Activated B cell treated with CpG ODN at 0.5 μM for 24 hours (primary cell): ENCODE measurements at regions not wholly inside any gene's neighbourhood (a gene's known extent, or its start where the extent isn't known, plus 50 kb on each side); places are given as distances from the start of the nearest gene placed in this dataset.

Experiments used
- ATAC-seq: fragments of 200-7000 bp; cut with Tn5 transposase; one replicate; pipeline ENCODE4 v1.10.0; 2021; ENCODE audit warnings: low read depth, mild to moderate bottlenecking, moderate library complexity
- CTCF ChIA-PET: fragments of 350-600 bp; sonication (Branson Sonifier 250); formaldehyde crosslinking; loops from one replicate; lab custom pipeline; 2021; ENCODE audit warnings: antibody characterized with exemption; lab: Charles Lee
- POLR2A ChIA-PET: fragments of 350-600 bp; sonication (Branson Sonifier 250); formaldehyde crosslinking; loops from one replicate; lab custom pipeline; 2021; ENCODE audit warnings: antibody characterized with exemption; lab: Charles Lee
- DNase-seq: peaks from one replicate; pipeline ENCODE4 v3.0.0; 2022
- H3K27ac Mint-ChIP-seq: one replicate; pipeline ENCODE4 v1.8.0; 2020; ENCODE audit warnings: mixed read lengths
- H3K27me3 Mint-ChIP-seq: one replicate; pipeline ENCODE4 v1.8.0; 2021; ENCODE audit warnings: mixed read lengths
- H3K36me3 Mint-ChIP-seq: one replicate; pipeline ENCODE4 v1.8.0; 2021; ENCODE audit warnings: low read depth, mixed read lengths
- H3K4me1 Mint-ChIP-seq: one replicate; pipeline ENCODE4 v1.8.0; 2021; ENCODE audit warnings: mixed read lengths
- H3K4me3 Mint-ChIP-seq: one replicate; pipeline ENCODE4 v1.8.0; 2020; ENCODE audit warnings: mild to moderate bottlenecking, mixed read lengths
- H3K9me3 Mint-ChIP-seq: one replicate; pipeline ENCODE4 v1.8.0; 2020; ENCODE audit warnings: mixed read lengths
- CTCF ChIP-seq: fragments of 200-600 bp; IDR thresholded peaks from one replicate; pipeline ENCODE4 v1.8.0; 2022; ENCODE audit warnings: antibody characterized with exemption, mild to moderate bottlenecking
- intact Hi-C: fragments of 100-400 bp; cut with micrococcal nuclease; formaldehyde crosslinking; loops from one replicate; pipeline ENCODE4 v1.15.1; 2024

GRCh38 chr4:22201256-22201655 lies 252.7 kb upstream of the KCNIP4 start:
- TF ChIP-seq CTCF = no peak
- no peak for DNase-seq
- Mint-ChIP-seq H3K4me1 (no peaks in the 10 kb centered on the region), H3K9me3 (peaks cover 8% of the 10 kb centered on the region), H3K36me3 (no peaks in the 10 kb centered on the region), H3K27ac (no peak overlapping the region), H3K4me3 (no peak overlapping the region), H3K27me3 (no peaks in the 10 kb centered on the region)
- intact Hi-C loops = no loop called here
- ChIA-PET CTCF (no interaction called here), POLR2A (no interaction called here)
- ATAC-seq = no peak

GRCh38 chr4:22196551-22196950 lies 248.0 kb upstream of the KCNIP4 start:
- no peaks in the 10 kb centered on the region for H3K36me3 Mint-ChIP-seq
- intact Hi-C loops = no loop called here
- H3K4me1 Mint-ChIP-seq = no peaks in the 10 kb centered on the region
- DNase-seq (no peak), ATAC-seq (no peak)
- peaks cover 7% of the 10 kb centered on the region for H3K9me3 Mint-ChIP-seq
- H3K27me3 Mint-ChIP-seq = no peaks in the 10 kb centered on the region
- CTCF ChIA-PET = no interaction called here
- POLR2A ChIA-PET = no interaction called here
- H3K4me3 Mint-ChIP-seq = no peak overlapping the region
- TF ChIP-seq CTCF = no peak
- H3K27ac Mint-ChIP-seq = no peak overlapping the region

DNA sequence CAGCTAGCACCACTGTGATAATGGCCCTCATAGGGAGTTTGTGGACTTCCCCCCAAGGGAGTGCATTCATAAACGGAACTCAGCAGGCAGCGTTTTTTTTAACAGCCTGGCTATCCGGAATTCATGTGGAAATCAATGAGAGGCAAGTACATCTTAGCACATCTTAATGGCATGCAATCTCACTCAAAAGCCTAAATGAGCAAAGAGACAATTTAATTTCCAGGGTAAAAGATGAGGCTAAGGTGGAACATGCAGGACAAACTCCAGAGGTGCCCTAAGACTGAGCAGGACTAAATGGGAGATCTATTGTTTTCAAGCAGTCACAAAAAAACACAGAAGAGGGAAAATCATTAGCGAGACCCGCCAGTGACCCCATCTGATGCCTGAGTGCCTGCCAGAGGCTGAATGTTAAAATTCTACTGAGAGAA lies 243.5 kb upstream of the KCNIP4 start:
- intact Hi-C loops = no loop called here
- CTCF ChIA-PET = no interaction called here
- H3K4me1 Mint-ChIP-seq = no peaks in the 10 kb centered on the region
- H3K27ac Mint-ChIP-seq = no peak overlapping the region
- DNase-seq (no peak), ATAC-seq (no peak)
- TF ChIP-seq CTCF = no peak
- POLR2A ChIA-PET = no interaction called here
- no peaks in the 10 kb centered on the region for H3K9me3 Mint-ChIP-seq
- no peaks in the 10 kb centered on the region for H3K36me3 Mint-ChIP-seq
- H3K4me3 Mint-ChIP-seq = no peak overlapping the region
- H3K27me3 Mint-ChIP-seq = no peaks in the 10 kb centered on the region

- Mint-ChIP-seq H3K4me3 (no peak overlapping the region), H3K36me3 (no peaks in the 10 kb centered on the region), H3K27me3 (no peaks in the 10 kb centered on the region), H3K27ac (no peak overlapping the region), H3K9me3 (no peaks in the 10 kb centered on the region), H3K4me1 (no peaks in the 10 kb centered on the region)
- ChIA-PET POLR2A (no interaction called here), CTCF (no interaction called here)
- no peak for DNase-seq
- intact Hi-C loops = no loop called here
- no peak for TF ChIP-seq CTCF
- ATAC-seq = no peak
Measured at GRCh38 chr4:22191565-22191964, 243.0 kb upstream of the KCNIP4 start.

DNA sequence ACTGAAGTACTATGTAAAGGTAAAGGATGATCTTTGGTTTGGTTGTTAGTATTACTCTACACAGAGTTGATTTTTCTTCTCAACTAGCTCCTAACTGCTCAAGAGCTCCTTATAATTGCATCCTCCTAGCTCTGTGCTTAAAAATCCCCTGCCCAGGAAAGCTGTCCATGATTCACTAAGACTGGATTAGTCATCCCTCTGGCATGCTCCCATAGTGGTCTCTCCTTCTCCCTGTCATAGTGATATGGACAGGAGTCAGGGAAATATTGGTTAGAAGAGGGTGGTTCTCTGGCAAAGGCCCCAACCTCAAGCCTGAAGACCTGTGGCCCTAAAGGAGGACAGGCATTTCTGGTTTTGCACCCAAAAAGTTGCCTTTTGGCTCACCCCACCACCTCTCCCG lies 242.3 kb upstream of the KCNIP4 start:
- intact Hi-C loops = no loop called here
- ATAC-seq = no peak
- no peaks in the 10 kb centered on the region for H3K4me1 Mint-ChIP-seq

More for the DNA sequence above, 242.3 kb upstream of the KCNIP4 start:
- H3K27me3 Mint-ChIP-seq = no peaks in the 10 kb centered on the region
- no peak overlapping the region for H3K27ac Mint-ChIP-seq
- TF ChIP-seq CTCF = no peak
- ChIA-PET CTCF (no interaction called here), POLR2A (no interaction called here)
- no peaks in the 10 kb centered on the region for H3K36me3 Mint-ChIP-seq
- DNase-seq = no peak
- H3K4me3 Mint-ChIP-seq = no peak overlapping the region
- H3K9me3 Mint-ChIP-seq = no peaks in the 10 kb centered on the region
